HG02870 (cell line): ENCODE measurements at regions not wholly inside any gene's neighbourhood (a gene's known extent, or its start where the extent isn't known, plus 50 kb on each side); places are given as distances from the start of the nearest gene placed in this dataset.

Experiments
- ATAC-seq: cut with Tn5 transposase; IDR thresholded peaks from one replicate; pipeline ENCODE4 v1.9.1; 2021; ENCODE audit warnings: mild to moderate bottlenecking, moderate library complexity; ENCODE audit not compliant: unreplicated experiment

- ATAC-seq = no peak
Observed at GRCh38 chr1:234940841-234941240, 187.8 kb downstream of the TOMM20 start.

- ATAC-seq = no peak
Observed at GRCh38 chr1:234938924-234939323, 189.7 kb downstream of the TOMM20 start.

- ATAC-seq = no peak
Observed at GRCh38 chr1:234938135-234938534, 190.5 kb downstream of the TOMM20 start.

- no peak for ATAC-seq
Observed at GRCh38 chr1:234936612-234937389, 191.8 kb downstream of the TOMM20 start.

- ATAC-seq = no peak
Observed at GRCh38 chr1:234934611-234935033, 194.0 kb downstream of the TOMM20 start.

- ATAC-seq = peak; percentile 81
Observed at GRCh38 chr1:234933475-234933874, 195.2 kb downstream of the TOMM20 start.

- ATAC-seq = peak; percentile 23
Observed at GRCh38 chr1:234932511-234933430, 195.9 kb downstream of the TOMM20 start.

- no peak for ATAC-seq
Observed at GRCh38 chr1:234932106-234932505, 196.5 kb downstream of the TOMM20 start.

- no peak for ATAC-seq
Observed at GRCh38 chr1:234931404-234931973, 197.1 kb downstream of the TOMM20 start.

GRCh38 chr1:234929369-234929768 lies 199.3 kb downstream of the TOMM20 start:
- ATAC-seq = no peak

GRCh38 chr1:234928642-234929041 lies 200.0 kb downstream of the TOMM20 start:
- ATAC-seq = no peak

GRCh38 chr1:234927971-234928640 lies 200.5 kb downstream of the TOMM20 start:
- ATAC-seq = no peak

GRCh38 chr1:234927312-234927970 lies 201.2 kb downstream of the TOMM20 start:
- ATAC-seq = no peak

- ATAC-seq = peak; percentile 76
Observed at GRCh38 chr1:234926559-234927311, 201.9 kb downstream of the TOMM20 start.

GRCh38 chr1:234926264-234926558 lies 202.4 kb downstream of the TOMM20 start:
- no peak for ATAC-seq

- no peak for ATAC-seq
Observed at GRCh38 chr1:234925440-234926263, 203.0 kb downstream of the TOMM20 start.

GRCh38 chr1:234924450-234925355 lies 203.9 kb downstream of the TOMM20 start:
- ATAC-seq = no peak

GRCh38 chr1:234923626-234924025 lies 205.0 kb downstream of the TOMM20 start:
- no peak for ATAC-seq
